T-helper 2 cell (primary cell): ENCODE measurements at regions not wholly inside any gene's neighbourhood (a gene's known extent, or its start where the extent isn't known, plus 50 kb on each side); places are given as distances from the start of the nearest gene placed in this dataset.
A peak's percentile ranks its signal among the peaks of the same experiment; 100 is the strongest.
"Not testable (repeated sequence)": the region's sequence is repeated elsewhere in the genome, so short reads cannot be mapped to it uniquely, and the experiment has no call there.

Source experiments
- DNase-seq, 5 experiments: peaks; one replicate each; pipeline versions ENCODE4 v3.0.0 to v3.0.0-alpha.2; 2012 to 2022

DNA sequence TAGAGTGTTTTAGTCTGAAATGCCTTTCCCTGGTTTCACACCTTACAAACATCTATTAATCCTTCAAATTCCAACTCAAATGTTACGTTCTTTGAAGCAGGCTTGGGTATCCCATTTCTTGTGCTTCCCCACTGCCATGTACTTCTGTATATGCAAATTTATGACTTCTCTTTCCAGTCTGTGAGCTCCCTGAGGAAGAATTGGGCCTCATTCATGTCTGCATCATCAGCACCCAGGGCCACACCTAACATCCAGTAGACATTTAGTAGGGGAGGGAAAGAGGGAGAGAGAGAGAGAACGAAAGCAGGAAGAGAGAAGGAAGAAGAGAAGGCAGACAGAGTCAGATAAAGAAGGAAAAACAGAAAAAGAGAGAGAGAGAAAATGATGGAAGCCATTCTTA, 53.3 kb upstream of the KY start:
- DNase-seq = no peak

DNA sequence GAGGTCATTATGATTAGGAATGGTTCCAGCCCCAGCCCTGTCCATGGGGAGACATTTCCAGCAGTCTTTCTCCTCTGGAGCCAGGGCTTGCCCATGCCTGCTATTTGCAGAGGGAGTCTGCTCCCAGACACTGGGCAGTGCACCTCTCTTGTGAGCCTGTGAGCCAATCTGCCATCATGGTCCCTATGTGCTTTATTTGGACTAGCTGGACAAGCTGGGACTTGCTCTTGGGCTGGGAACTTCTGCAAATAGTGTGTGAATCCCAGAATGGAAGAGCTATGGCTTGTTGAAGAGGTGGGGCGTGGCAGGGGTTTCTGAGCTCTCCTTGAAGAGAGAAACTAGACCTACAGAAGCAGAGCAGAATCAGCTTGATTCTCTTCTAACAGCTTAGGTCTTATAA, 53.7 kb upstream of the KY start:
- DNase-seq = no peak

DNA sequence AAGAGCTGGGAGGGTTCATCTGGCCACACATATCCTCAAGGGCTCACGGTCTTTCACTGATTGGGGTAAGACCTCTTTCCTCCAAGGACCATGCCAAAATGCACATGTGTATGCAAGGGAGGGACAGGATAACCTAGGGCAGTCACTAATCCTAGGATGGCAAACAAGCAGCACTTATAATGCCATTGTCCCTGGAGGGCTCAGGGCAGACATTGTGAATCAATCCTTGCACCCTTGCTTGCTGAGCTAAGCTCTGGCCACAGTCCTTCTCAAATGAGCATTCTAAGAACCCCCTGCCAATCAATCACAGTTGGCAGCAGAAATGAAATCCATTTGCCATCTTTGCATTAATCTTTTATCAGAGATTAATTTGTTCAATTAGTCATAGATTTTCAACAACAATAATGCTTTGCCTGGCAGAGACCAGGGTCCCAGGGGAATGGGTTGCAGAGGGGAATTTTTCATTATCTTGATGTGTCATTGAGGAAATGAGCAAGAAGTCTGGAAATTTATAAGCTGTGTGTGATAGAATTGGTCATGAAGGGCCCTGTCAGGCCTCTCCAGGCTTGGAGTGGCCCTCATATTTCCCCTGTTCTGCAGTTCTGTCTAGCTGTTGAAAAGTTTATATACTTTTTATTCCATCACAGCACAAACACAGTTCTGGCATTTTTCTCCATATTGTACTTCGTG, 57.2 kb upstream of the KY start:
- no peak for DNase-seq

DNA sequence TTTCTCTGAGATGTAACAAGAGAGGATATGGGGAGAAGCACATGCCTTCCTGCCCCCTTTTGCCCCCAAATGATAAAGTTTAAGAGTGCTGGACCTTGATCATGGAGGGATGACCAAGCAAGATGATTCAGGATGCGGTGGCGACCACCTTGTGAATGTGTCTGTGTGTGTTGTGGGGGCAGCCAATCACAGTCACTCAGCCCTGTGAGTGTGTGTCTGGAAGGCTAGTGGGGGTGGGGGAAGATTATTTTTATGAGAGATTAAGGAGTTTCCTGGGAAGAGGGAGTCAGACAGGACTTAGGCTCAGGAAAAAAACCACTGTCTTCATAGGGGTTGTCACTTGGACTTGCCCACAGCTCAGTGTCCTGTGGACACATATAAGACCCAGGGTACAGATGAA, 57.8 kb upstream of the KY start:
- no peak for DNase-seq

DNA sequence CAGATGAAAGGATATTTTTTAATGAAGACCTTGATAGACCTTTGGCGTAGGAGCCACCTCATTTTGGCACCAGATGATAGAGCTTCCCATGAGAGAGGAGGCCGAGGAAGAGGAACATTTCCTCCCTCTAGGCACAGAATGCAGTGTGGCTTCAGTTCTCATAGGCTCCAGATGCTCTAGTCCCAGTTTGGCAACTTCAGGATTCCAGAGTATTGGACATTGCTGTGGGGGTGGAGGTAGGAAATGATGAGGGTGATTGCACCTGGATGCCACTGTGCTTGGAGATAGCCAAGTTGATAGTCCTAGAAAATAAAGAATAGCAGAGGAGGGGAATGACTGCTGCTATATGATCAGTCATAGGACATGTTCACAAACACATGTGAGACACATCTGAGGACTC, 58.3 kb upstream of the KY start:
- DNase-seq = no peak

DNA sequence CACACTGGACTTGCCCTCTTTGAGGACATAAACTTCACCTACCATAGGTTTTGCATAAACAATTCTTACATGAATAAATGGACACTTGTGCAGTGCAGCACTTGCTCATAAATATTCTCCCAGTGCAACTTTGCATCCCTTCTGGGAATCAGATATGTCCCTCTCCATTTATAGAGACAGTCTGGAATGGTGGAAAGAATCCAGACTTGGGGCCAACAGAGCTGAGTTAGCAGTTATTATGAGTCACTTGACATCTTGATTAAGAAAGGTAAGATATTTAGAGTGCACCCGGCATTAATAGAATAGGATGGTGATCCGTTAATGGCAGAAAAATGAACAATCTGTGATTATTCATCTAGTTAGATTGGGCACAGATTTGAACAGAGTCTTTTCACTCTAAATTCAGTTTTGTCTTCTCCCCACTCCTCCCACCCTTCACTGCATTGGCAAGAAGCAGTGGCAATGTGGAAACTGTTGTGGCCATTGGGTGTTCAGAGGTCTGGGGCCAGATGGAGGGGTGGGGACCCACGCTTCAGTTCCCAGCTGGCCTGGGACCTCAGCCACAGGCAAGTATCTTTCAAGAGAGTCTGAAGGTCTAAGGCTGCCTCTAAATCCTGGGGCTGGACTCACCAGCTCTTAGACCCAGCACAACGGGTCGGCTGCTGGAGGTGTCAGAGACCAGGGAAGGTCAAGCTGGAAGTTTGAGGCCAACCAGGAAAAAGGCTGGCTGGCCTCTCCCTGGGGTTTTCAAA, 58.9 kb upstream of the KY start:
- DNase-seq = no peak

DNA sequence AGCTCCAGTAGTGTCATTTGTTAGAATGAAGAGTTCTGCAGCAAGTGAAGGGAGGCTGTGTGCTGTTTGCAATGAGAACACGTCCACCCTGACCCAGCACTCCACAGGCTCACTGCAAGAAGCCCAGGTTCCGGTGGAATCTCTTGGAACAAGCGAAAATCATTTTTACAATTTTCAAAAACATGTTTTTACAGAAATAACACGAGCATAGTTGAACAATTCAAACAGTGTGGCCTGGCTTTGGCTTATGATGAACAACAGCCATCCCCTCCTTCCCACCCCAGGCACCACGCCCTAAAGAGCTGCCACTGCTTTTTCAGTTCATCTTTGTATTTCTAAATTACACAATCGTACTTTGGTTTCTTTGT, 59.5 kb upstream of the KY start:
- DNase-seq = no peak

DNA sequence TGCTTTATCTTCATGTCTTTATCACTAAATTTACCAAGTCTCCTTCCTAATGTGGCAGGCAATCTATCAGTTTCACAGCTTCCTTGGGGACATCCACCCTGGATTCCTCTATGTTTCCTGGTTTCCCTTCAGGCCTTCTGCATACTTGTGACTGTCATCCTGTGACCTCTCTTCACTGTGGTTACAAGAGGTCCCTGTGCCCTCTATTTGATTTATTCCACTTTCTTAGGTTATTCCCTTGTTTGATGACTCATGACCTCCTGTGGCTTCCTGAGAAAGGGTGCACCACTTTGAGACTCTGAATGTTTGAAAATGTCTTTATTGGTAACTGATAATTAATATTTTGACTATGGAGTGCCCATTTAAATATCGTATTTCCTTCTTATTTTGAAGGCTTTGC, 60.5 kb upstream of the KY start:
- no peak for DNase-seq

DNA sequence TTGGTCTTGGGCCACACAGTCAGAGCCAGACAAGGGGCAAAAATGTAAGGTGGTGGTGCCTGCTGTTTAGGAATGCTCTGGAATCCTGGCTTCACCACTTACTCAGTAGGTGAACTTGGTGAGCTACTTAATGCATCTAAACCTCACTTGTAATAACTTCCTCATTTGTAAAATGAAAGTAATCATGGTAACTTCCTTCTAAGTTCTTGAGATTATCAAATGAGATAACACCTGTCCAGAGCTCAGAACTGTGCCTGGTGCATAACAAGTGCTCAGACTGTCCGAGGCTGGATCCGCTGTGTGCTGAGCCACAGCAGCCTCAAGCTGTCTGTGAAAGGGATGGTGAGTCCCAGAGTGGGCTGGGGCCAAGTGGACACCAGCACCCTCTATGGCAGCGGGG, 62.8 kb upstream of the KY start:
- DNase-seq = peak in 1 of 5 experiments; percentile 7

DNA sequence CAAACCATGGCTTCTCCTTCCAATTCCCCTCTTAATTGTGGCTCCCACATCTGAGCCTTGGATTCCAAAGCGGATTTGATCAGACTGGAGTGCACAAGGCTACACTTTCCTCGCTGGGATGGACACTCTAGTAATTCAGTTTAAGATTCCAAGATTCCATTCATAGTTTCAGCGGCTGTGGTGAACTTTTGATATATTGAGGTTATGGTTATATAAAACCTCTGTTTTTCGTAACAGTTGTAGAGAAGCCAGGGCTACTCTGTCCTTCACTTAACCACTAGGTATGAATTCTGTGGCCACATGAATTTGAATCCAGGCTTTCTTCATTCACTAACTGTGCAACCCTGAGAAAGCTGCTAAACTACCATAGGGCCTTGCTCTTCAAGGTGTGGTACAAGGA, 67.9 kb upstream of the KY start:
- DNase-seq = no peak

DNA sequence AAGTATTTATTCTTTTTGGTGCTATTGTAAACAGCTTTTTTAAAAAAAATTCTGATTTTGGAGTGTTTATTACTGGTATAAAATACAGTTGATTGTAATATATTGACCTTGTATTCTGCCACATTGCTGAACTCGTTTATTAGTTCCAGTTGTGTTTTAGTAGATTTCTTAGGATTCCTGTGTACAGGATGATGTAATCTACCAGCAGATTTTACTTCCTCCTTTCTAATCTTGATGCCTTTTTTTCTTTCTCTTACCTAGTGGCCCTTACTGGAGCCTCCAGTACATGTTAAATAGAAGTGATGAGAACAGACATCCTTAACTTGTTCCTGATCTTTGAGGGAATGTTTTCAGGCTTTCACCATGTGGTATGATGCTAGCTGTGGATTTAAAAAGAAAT, 70.4 kb upstream of the KY start:
- DNase-seq = no peak

DNA sequence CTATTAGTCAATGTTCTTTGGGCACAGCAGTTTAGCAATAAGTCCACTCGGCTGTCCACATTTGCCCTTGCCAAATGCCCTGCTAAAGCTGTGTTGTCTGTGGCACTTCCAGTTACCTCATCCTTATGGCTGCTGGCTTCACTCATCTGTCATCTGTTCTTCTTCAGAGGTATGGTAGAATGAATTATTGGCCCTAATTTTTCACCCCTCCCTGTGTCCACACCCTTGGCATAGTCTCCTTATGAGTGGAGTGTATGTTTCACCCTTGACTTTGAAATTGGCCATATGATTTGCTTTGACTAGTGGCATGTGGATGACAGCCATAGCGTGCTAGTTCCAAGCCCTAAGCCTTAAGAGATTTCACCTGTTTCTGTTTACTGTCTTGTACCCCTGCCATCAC, 72.1 kb upstream of the EPHB1 start:
- no peak for DNase-seq

DNA sequence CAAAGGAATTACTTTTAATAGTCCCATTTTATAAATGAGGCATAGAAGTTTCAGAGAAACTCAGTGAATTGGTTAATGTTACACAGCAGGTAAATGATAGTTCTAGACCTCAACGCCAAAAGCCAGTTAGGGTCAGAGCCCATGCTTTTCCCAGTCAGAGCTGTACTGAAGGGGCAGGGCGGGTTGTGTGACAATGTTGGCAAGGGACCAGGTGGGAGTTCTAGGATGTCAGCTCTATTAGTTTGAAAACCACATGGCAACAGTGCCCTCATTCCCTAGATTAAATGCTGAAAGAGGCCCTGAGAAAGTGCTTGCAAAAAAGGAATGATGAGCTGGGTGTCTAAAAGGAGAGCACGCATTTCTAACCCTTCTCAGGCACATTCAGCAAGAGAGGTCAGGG, 65.4 kb upstream of the EPHB1 start:
- DNase-seq = no peak

DNA sequence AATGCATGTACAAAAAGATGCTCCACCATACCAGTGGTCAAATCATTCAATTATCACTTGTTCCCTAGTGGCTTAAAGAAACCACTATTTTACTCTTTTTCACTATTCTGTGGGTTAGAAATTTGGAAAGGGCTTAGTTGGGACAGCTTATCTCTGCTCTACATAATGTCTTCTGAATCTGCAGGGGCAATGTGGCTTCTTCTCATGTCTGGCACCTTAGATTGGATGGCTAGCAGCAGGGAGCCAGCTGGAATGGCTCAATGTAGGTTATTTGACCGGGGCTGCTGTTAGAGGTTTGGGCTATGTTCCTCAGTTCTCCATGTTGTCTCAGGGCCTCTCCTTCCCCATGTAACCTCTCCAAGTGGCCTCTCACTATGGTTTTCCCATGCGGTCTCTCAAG, 57.5 kb upstream of the EPHB1 start:
- no peak for DNase-seq

DNA sequence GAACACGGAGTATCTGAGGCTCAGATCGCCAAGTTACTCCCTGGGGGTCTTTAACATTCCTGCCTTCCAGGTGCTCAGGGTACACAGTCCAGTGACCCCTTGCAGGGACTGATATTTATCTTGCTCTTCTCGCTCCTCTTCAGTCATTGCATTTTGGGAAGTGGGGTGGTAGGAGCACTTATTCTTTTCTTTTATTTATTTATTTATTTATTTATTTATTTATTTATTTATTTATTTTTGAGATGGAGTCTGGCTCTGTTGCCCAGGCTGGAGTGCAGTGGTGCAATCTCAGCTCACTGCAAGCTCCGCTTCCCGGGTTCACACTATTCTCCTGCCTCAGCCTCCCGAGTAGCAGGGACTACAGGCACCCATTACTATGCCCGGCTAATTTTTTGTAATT, 55.0 kb upstream of the EPHB1 start:
- DNase-seq = not testable (repeated sequence)

DNA sequence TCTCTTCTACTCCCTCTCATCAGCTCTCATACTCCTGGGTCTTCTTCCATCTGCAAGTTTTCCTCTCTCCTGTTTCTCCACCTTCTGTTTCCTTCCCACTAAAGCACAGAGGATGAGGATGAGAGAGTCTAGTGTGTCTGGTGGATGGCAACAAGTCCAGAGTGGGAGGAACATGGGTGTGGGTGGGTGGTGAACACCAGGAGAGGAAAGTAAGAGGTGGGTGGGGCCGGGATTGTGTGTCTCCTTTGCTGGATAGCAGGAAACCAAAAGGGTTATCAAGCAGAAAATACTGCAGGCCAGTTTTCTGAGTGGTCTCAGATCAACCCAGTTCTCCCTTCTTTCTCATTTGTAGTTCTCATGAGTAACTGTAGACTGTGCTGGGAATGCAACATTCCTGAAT, 52.9 kb upstream of the EPHB1 start:
- no peak for DNase-seq

DNA sequence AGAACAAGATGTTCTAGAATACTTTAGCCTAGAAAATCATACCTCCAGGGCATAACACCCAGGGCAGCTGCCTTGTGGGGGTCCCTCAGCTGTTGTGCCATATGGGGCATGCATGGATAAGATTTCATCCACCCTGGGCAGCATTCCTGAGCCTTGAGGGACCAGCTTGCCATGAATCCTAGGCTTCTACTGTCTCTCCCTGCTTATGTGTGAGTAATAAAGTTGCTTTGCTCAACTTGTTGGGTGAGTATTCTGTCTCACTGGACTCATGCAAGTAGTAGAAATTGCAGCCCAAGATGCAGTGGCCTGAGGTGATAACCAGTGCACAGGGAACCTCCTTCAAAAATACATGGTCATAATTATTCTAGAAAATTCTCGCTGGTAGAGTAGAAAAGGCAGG, 52.1 kb upstream of the EPHB1 start:
- DNase-seq = no peak
